ENCODE measurements at regions not wholly inside any gene's neighbourhood (a gene's known extent, or its start where the extent isn't known, plus 50 kb on each side); places are given as distances from the start of the nearest gene placed in this dataset.

DNA sequence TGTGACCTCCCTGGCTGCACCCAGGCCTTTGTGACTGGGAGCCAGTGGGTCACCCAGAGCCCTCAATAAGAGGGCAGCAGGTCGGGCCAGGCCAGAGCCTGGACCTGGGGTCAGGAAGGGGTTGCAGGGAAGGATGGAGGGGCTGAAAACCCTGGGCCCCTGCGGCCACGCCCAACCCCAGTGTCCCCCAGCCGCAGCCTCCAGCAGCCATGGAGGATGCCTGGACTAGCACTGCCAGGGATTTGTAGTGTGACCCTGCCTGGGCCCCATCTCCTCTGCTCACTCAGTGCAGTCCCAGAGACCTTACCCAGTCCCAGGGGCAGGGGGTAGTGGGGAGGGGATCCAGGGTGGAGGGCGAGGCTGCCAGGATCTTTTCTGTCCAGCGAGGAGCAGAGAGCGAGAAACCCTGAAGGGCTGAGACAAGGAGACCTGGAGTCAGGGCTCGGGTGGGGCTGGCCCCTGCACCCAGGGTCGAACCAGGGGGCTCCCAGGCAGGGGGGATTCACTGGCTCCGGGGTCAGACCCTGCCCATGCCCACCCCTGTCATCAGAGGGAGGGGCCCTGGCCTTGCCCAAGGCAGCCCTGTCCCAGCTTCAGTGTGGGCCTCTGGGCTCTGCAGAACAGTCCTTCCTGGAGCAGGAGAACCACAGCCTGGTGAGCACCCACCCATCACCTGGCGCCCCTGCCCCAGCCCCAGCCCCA, 187.5 kb downstream of the IGLL1 start:
- Mint-ChIP-seq H3K27me3 (no peaks in the 10 kb centered on the region), H3K4me3 (no peak overlapping the region), H3K4me1 (no peaks in the 10 kb centered on the region), H3K36me3 (ENCODE audit: low read depth) (no peaks in the 10 kb centered on the region), H3K27ac (no peak overlapping the region), H3K9me3 (no peaks in the 10 kb centered on the region)
- POLR2A ChIA-PET = no interaction called here
- no peak for DNase-seq
- no peak for ATAC-seq (ENCODE audit: low read depth)
- CTCF ChIA-PET = no interaction called here
- intact Hi-C loops (cut with micrococcal nuclease) = no loop called here
- no peak for TF ChIP-seq CTCF (IDR thresholded peaks at IDR 0.05)

DNA sequence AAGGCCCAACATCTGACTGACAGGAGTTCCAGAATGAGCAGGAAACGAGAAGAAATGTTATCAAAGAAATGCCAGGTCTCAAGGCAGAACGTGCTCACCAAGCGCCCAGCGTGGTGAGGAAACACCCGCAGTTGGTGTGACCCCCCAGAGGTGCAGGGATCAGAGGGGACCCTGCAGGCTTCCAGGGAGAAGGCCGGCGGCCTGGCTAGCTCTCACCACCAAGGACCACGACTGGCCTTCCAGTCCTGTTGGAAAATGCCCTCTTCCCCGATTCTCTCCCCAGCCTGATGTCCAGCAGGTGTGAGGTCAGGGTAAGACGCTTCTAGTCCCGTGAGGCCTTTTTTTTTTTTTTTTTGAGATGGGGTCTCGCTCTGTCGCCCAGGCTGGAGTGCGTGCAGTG, 189.1 kb downstream of the IGLL1 start:
- DNase-seq = no peak
- ChIA-PET CTCF (no interaction called here), POLR2A (no interaction called here)
- Mint-ChIP-seq H3K36me3 (ENCODE audit: low read depth) (no peaks in the 10 kb centered on the region), H3K4me1 (no peaks in the 10 kb centered on the region), H3K4me3 (no peak overlapping the region), H3K27me3 (no peaks in the 10 kb centered on the region), H3K9me3 (no peaks in the 10 kb centered on the region), H3K27ac (no peak overlapping the region)
- intact Hi-C loops (cut with micrococcal nuclease) = no loop called here
- ATAC-seq (ENCODE audit: low read depth) = no peak
- no peak for TF ChIP-seq CTCF (IDR thresholded peaks at IDR 0.05)

- H3K4me1 Mint-ChIP-seq = no peaks in the 10 kb centered on the region
- H3K27me3 Mint-ChIP-seq = peaks cover 4% of the 10 kb centered on the region
These were observed 190.6 kb downstream of the IGLL1 start for GRCh38 chr22:23389271-23390071.

DNA sequence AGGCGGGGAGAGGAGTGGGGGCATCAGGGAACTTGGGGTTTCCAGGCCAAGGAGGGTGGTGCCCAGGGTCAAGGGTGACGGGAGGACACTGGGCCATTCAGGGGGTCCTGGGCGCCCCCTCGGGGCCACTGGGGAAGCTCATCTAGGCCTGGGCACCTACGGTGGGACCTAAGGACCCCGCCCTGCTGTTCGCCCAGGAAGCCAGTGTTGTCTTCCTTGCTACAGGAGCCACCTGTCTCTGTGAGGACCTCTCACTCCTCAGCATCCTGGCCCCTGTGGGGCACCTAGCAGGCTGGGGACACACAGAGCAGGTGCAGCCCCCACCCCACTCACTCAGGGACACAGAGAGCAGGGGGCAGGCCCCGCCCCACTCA, 191.6 kb downstream of the IGLL1 start:
- Mint-ChIP-seq H3K4me1 (no peaks in the 10 kb centered on the region), H3K27ac (no peak overlapping the region), H3K36me3 (ENCODE audit: low read depth) (no peaks in the 10 kb centered on the region), H3K9me3 (no peaks in the 10 kb centered on the region), H3K4me3 (no peak overlapping the region), H3K27me3 (peaks cover 5% of the 10 kb centered on the region)
- POLR2A ChIA-PET = no interaction called here
- DNase-seq = no peak
- intact Hi-C loops (cut with micrococcal nuclease) = no loop called here
- ATAC-seq (ENCODE audit: low read depth) = no peak
- no peak for TF ChIP-seq CTCF (IDR thresholded peaks at IDR 0.05)
- CTCF ChIA-PET = no interaction called here

More at GRCh38 chr22:23389271-23390071, 190.6 kb downstream of the IGLL1 start:
- no peak for TF ChIP-seq CTCF (IDR thresholded peaks at IDR 0.05)
- H3K9me3 Mint-ChIP-seq = no peaks in the 10 kb centered on the region
- intact Hi-C loops (cut with micrococcal nuclease) = no loop called here
- CTCF ChIA-PET = no interaction called here
- no peaks in the 10 kb centered on the region for H3K36me3 Mint-ChIP-seq (ENCODE audit: low read depth)
- H3K4me3 Mint-ChIP-seq = no peak overlapping the region
- no peak for ATAC-seq (ENCODE audit: low read depth)
- POLR2A ChIA-PET = no interaction called here
- no peak for DNase-seq
- H3K27ac Mint-ChIP-seq = no peak overlapping the region

DNA sequence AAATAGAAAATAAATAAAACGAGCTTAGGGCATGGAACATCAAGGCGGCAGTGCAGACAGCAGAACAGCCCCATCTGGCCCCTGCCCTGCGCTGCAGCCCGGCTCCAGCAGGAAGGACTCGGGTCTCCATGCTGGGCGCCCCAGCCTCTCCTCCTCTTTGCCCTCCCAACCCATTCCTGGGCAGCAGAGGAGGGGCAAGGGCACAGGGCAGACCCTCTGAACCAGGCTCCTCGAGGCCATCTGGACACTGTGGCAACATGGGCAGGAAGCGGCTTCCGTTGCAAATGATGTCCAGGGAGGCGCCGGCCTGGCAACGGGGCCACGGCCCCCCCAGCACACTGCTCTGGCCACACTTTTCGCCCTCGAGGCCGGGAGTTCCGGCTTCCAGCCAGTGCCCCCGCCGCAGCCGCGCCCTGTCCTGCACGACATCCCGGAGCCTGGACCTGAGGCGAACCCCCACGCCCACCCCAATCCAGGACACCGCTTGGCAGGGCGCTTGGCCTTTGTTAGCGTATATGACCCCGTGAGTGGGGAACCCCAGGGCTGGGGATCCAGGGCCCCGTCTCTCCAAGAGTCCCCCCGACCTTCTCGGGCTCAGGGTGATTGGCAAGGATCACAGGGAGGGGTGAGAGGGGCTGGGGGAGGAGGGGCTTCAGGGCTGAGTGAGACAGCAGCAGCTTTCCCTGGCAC, 192.1 kb downstream of the IGLL1 start:
- H3K27me3 Mint-ChIP-seq = peaks cover 10% of the 10 kb centered on the region
- no peaks in the 10 kb centered on the region for H3K9me3 Mint-ChIP-seq
- no peak for TF ChIP-seq CTCF (IDR thresholded peaks at IDR 0.05)
- H3K27ac Mint-ChIP-seq = no peak overlapping the region
- no peak overlapping the region for H3K4me3 Mint-ChIP-seq
- CTCF ChIA-PET = interaction anchor here (0.6 to 1.1 kb wide), 2 partner anchors 213 to 608 kb away, joined by 4 read pairs; no protein-coding TSS in a partner anchor
- DNase-seq = no peak
- no peaks in the 10 kb centered on the region for H3K36me3 Mint-ChIP-seq (ENCODE audit: low read depth)
- no peaks in the 10 kb centered on the region for H3K4me1 Mint-ChIP-seq
- POLR2A ChIA-PET = no interaction called here
- ATAC-seq (ENCODE audit: low read depth) = no peak
- intact Hi-C loops (cut with micrococcal nuclease) = no loop called here

All from activated B cell treated with CpG ODN at 0.5 μM for 24 hours (primary cell).